ENCODE measurements at regions not wholly inside any gene's neighbourhood (a gene's known extent, or its start where the extent isn't known, plus 50 kb on each side); places are given as distances from the start of the nearest gene placed in this dataset.

DNA sequence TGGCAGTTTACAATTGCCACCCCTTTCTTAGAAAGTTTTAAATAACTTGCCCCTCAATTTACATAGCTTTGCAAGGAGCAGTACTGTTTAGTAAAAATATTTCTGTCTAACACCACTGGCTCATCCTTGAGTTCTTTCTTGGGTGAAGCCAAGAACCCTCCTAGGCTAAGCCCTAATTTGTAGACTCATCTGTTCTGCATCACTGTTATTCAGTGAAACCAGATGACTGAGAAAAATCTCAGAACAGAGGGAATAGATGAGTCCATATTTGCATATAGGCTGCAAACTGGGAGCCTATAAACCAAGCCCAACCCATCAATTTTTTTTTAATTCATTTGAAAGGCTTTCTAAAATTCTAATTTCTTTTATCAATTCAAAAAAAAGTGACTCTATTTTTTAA is 161.4 kb upstream of the TFPI start:
- POLR2A ChIA-PET (ENCODE audit: low non-redundant PET) = no interaction called here
- no peak for DNase-seq (ENCODE audit: low spot score)
- H3K27ac ChIP-seq = no peak overlapping the region
- TF ChIP-seq, protein P1, sequence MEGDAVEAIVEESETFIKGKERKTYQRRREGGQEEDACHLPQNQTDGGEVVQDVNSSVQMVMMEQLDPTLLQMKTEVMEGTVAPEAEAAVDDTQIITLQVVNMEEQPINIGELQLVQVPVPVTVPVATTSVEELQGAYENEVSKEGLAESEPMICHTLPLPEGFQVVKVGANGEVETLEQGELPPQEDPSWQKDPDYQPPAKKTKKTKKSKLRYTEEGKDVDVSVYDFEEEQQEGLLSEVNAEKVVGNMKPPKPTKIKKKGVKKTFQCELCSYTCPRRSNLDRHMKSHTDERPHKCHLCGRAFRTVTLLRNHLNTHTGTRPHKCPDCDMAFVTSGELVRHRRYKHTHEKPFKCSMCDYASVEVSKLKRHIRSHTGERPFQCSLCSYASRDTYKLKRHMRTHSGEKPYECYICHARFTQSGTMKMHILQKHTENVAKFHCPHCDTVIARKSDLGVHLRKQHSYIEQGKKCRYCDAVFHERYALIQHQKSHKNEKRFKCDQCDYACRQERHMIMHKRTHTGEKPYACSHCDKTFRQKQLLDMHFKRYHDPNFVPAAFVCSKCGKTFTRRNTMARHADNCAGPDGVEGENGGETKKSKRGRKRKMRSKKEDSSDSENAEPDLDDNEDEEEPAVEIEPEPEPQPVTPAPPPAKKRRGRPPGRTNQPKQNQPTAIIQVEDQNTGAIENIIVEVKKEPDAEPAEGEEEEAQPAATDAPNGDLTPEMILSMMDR (conservative IDR thresholded peaks at IDR 0.05; ENCODE audit: low read depth) = no peak
- CTCF ChIA-PET = no interaction called here

DNA sequence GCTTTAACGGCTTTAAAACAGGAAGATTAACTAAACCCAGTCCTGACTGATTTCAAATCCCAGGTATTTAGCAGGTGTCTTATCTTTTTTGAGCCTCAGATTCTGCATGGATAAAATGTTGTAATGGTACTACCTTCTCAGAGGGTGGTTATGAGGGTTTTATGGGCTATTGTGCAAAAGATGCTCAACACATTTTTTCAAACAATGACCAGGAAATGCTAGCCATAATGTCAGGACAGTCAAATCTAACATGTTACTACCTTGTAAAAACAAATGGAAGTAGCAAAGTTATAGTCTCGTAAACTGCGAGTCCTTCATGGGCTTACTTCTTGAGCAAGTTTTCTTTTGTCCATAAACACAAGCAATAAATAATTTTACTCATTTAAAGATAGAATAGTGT is 162.1 kb upstream of the TFPI start:
- ChIA-PET CTCF (no interaction called here), POLR2A (ENCODE audit: low non-redundant PET) (no interaction called here)
- no peak for DNase-seq (ENCODE audit: low spot score)
- TF ChIP-seq, protein P1 (conservative IDR thresholded peaks at IDR 0.05; ENCODE audit: low read depth) = no peak
- H3K27ac ChIP-seq = no peak overlapping the region

DNA sequence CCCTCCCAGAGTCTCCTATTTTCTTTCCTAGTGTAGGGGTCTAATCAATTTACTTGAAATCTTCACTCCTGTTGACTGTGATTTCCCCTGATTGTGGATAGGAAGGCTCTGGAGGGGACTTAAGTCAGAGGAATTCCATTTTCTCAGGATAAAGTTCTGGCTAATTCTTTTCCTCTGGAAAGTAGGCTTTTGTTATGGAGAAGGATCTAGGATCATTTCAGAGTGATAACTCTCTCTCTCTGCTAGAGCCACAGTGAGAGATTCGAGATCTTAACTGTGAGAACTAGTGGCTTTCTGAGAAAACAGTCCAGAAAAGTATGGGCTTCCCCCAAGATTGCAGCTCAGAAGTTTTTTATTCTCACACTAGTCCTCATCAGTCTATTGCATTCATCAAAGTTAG is 163.9 kb upstream of the TFPI start:
- CTCF ChIA-PET = interaction anchor here (0.6 kb wide), 1 partner anchor 23 kb away, joined by 3 read pairs; no protein-coding TSS in a partner anchor
- DNase-seq (ENCODE audit: low spot score) = no peak
- POLR2A ChIA-PET (ENCODE audit: low non-redundant PET) = no interaction called here
- TF ChIP-seq, protein P1 (conservative IDR thresholded peaks at IDR 0.05; ENCODE audit: low read depth) = no peak
- H3K27ac ChIP-seq = no peak overlapping the region

DNA sequence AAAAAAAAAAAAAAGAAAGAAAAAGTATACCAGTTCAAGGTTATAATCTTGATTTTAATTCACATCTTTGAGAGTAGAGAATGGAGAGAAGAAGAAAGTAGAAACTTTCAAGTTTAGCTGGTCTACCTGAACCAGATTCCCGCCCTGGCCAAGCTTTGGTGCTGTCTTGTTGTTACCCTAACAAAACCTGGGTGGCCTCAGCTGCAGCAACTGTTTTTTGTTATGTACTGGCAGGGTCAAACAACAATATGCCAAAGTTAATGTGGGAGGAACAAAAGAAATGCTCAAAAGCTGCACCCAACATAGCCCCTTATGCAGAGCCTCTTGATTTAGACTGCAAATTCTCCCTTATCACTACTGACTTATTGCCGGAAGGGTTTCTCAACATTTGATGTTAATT is 165.3 kb upstream of the TFPI start:
- ChIA-PET POLR2A (ENCODE audit: low non-redundant PET) (no interaction called here), CTCF (no interaction called here)
- TF ChIP-seq, protein P1 (conservative IDR thresholded peaks at IDR 0.05; ENCODE audit: low read depth) = no peak
- no peak for DNase-seq (ENCODE audit: low spot score)
- no peak overlapping the region for H3K27ac ChIP-seq

DNA sequence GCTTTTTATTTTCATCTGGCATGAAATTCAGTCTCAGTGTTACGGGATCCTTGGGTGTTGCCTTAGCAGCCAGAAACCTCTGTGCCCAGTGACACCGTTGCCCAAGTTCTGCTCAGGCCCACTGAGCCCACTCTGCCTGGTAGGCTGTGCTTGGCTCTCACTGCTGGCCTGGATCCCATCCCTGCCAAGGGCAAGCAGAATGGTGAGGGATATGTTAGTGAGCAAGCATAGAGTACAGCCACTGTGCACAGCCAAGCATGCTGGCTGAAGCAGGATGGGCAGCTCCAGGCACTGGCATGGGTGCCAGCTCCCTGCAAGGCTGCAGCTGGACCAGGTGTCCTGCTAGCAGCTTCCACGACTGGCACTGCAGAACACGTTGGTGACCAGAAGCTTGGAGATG is 194.7 kb upstream of the TFPI start:
- no peak overlapping the region for H3K27ac ChIP-seq
- ChIA-PET POLR2A (ENCODE audit: low non-redundant PET) (interaction anchor here (0.6 kb wide), 1 partner anchor 428 kb away, joined by 5 read pairs; no protein-coding TSS in a partner anchor), CTCF (interaction anchor here (0.7 to 1.0 kb wide), 2 partner anchors 10 to 17 kb away, joined by 4 to 5 read pairs; no protein-coding TSS in a partner anchor)
- TF ChIP-seq, protein P1 (conservative IDR thresholded peaks at IDR 0.05; ENCODE audit: low read depth) = no peak
- DNase-seq (ENCODE audit: low spot score) = no peak

DNA sequence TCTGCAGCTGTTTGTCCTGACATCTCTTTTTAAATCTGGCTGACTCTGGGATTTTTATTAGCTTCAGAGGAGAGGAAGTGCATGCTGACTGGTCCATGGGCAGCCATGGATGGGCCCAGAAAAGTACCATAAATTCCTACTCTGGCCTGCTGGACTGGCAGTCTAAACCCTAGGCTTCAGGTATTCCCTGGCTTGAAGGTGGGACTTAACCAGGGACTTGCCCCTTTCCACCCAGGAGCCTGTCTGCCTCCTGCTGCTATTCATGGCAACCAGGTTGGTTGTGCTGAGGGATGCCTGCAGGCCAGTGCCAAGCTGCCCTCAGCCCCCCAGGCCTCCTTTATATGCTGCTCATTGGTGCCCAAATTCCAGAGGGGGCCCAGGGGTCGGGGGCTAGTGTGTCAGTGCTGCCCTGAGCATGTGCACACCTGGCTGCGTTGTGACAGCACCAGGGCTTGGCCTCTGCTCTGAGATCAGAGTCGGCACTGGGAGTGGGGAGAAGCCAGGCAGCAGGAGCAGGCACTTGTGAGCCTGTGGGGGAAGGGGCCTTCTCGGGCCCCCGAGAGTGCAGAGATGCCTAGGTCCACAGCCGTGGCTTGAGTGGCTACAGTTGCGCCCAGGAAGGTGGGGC is 195.7 kb upstream of the TFPI start:
- no peak for DNase-seq (ENCODE audit: low spot score)
- CTCF ChIA-PET = no interaction called here
- no peak overlapping the region for H3K27ac ChIP-seq
- POLR2A ChIA-PET (ENCODE audit: low non-redundant PET) = no interaction called here
- TF ChIP-seq, protein P1 (conservative IDR thresholded peaks at IDR 0.05; ENCODE audit: low read depth) = no peak

Data from RWPE1 (cell line).